ENCODE measurements at regions not wholly inside any gene's neighbourhood (a gene's known extent, or its start where the extent isn't known, plus 50 kb on each side); places are given as distances from the start of the nearest gene placed in this dataset.

- TF ChIP-seq CTCF (IDR thresholded peaks at IDR 0.05; ENCODE audit: poor library complexity, severe bottlenecking): no peak
- no peak for TF ChIP-seq POLR2AphosphoS5 (IDR thresholded peaks at IDR 0.05)
- no peak for TF ChIP-seq EZH2 (IDR thresholded peaks at IDR 0.05; ENCODE audit: borderline replicate concordance, insufficient read depth, low read length, poor library complexity, severe bottlenecking)
- no peak for TF ChIP-seq TAF1 (IDR thresholded peaks at IDR 0.05; ENCODE audit: low read depth)
- TF ChIP-seq EP300 (conservative IDR thresholded peaks at IDR 0.05; ENCODE audit: poor library complexity, severe bottlenecking): no peak
- TF ChIP-seq MXI1 (conservative IDR thresholded peaks at IDR 0.05; ENCODE audit: poor library complexity, severe bottlenecking): no peak
- no peak for TF ChIP-seq RAD21 (conservative IDR thresholded peaks at IDR 0.05)
Observed at GRCh38 chr2:58972737-58973136, 731.6 kb upstream of the FANCL start.
